ENCODE measurements at regions not wholly inside any gene's neighbourhood (a gene's known extent, or its start where the extent isn't known, plus 50 kb on each side); places are given as distances from the start of the nearest gene placed in this dataset.
"Not testable (repeated sequence)": the region's sequence is repeated elsewhere in the genome, so short reads cannot be mapped to it uniquely, and the experiment has no call there.

GRCh38 chr2:201568217-201568820 is 75.0 kb downstream of the TMEM237 start:
- no peak for DNase-seq

- DNase-seq, result no peak
Observed at GRCh38 chr2:201559067-201559710, 84.1 kb downstream of the TMEM237 start.

- no peak for DNase-seq
Observed at GRCh38 chr2:201558665-201559064, 84.6 kb downstream of the TMEM237 start.

- DNase-seq, result no peak
Observed at GRCh38 chr2:201558232-201558631, 85.1 kb downstream of the TMEM237 start.

GRCh38 chr2:201551901-201552300 is 91.4 kb downstream of the TMEM237 start:
- no peak for DNase-seq

GRCh38 chr2:201546576-201546975 is 95.0 kb downstream of the STRADB start:
- DNase-seq, result no peak

- no peak for DNase-seq
Observed at GRCh38 chr2:201542291-201542690, 90.8 kb downstream of the STRADB start.

- not testable (repeated sequence) for DNase-seq
Observed at GRCh38 chr2:201539271-201539670, 87.7 kb downstream of the STRADB start.

- no peak for DNase-seq
Observed at GRCh38 chr2:201538025-201538424, 86.5 kb downstream of the STRADB start.

- DNase-seq, result no peak
Observed at GRCh38 chr2:201536754-201537153, 85.2 kb downstream of the STRADB start.

- no peak for DNase-seq
Observed at GRCh38 chr2:201536046-201536445, 84.5 kb downstream of the STRADB start.

GRCh38 chr2:201532686-201533304 is 81.3 kb downstream of the STRADB start:
- DNase-seq, result peak; percentile 18
